ENCODE measurements at regions not wholly inside any gene's neighbourhood (a gene's known extent, or its start where the extent isn't known, plus 50 kb on each side); places are given as distances from the start of the nearest gene placed in this dataset.
A peak's percentile ranks its signal among the peaks of the same experiment; 100 is the strongest.
"Not testable (repeated sequence)": the region's sequence is repeated elsewhere in the genome, so short reads cannot be mapped to it uniquely, and the experiment has no call there.

DNA sequence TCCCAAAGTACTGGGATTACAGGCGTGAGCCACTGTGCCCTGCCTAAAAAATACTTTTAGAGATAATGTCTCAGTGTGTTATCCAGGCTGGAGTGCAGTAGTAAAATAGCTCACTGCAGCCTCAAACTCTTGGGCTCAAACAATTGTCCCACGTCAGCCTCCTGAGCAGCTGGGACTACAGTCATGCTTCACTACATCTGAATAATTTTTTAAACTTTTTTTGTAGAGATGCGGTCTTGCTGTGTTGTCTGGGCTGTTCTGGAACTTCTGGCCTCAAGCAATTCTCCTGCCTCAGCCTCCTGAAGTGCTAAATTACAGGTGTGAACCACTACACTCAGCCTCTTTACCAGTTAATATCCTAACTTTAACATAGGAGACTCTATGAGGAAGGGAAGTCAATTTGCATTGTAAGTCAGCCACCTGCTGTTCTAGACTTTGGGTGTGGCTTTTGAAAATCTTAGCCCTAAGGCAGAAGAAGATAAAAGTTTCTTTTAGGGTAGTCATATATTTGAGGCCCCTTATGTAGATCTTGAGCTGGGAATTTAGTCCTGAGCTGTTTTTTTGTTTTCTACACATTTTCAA is 78.2 kb upstream of the RASGRP1 start:
- in situ Hi-C loops (cut with HindIII; ENCODE audit: low sequenced_read_pairs) = no loop called here
- DNase-seq (ENCODE audit: low spot score) = no peak

DNA sequence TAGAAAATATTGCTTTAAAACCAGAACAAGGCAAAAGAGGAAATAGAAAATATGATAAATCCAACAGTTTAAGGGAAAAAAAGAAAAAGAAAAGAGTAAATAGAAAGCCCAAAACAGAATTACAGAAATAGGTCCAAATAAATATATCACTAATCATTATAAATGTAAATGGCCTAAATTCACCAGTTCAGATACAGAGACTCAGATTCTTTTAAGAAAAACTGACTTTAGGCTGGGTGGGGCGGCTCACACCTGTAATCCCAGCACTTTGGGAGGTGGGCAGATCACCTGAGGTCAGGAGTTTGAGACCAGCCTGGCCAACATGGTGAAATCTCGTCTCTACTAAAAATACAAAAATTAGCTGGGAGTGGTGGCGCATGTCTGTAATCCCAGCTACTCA is 79.7 kb upstream of the RASGRP1 start:
- DNase-seq (ENCODE audit: low spot score); in situ Hi-C loops (cut with HindIII; ENCODE audit: low sequenced_read_pairs): not testable (repeated sequence)

- DNase-seq (ENCODE audit: low spot score) = peak; percentile 95
- in situ Hi-C loops (cut with HindIII; ENCODE audit: low sequenced_read_pairs) = no loop called here
Observed at GRCh38 chr15:38646716-38647115, 82.1 kb upstream of the RASGRP1 start.

GRCh38 chr15:38647683-38648082 is 83.1 kb upstream of the RASGRP1 start:
- in situ Hi-C loops (cut with HindIII; ENCODE audit: low sequenced_read_pairs) = no loop called here
- peak; percentile 83 for DNase-seq (ENCODE audit: low spot score)

DNA sequence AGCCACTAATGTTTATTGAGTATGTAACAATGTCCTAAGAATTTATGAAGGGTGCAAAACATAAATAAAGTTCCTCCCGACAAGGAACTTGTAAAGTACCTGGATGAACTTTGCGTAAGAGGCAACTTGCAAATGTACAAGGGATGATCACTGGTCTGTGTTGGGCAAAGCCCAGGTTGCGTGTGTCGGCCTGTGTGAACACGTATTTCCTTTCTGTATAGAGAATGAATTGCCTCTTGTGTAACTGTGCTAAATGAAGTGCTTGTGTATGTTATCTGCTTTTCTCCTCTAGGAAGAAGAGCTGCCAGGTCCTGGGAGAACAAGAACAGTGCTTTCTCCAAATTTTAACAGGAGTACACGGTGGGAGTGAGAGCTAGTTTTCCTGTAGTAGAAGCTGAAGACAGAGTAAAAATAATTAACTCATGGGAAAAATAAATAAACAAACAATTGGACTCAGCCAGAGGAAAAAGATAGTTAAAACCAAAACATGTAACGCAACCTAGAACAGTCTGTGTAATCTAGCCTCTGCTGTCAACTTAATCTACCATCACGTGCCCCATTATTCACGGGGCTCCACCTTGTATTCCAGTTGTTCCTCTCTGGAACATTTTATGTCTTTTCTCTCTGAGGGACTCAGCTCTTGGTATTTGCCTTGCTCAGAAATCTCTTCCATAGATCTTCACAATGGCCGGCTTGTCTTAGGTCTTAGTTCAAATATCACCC is 83.7 kb upstream of the RASGRP1 start:
- in situ Hi-C loops (cut with HindIII; ENCODE audit: low sequenced_read_pairs) = no loop called here
- DNase-seq (ENCODE audit: low spot score) = no peak

DNA sequence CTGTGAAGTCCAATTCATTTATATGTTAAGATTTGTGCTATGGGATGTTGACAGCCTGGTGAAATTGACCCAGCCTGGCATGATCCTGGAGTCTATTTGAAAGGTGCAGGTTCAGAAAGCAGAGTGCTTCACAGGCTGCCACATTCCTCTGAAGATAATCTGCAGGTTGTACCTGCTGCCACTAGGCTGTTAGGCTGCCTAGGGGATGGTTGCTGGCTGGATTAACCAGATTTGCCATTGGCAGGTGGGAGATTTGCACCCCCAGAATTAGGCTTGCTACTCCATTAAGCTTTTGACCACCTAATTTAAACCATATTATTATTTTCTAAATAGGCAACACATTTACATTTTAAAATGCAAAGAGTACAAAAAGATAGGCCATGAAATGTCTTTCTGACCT is 85.8 kb upstream of the RASGRP1 start:
- in situ Hi-C loops (cut with HindIII; ENCODE audit: low sequenced_read_pairs) = no loop called here
- DNase-seq (ENCODE audit: low spot score) = no peak

- in situ Hi-C loops (cut with HindIII; ENCODE audit: low sequenced_read_pairs) = no loop called here
- no peak for DNase-seq (ENCODE audit: low spot score)
Observed at GRCh38 chr15:38650936-38651327, 86.3 kb upstream of the RASGRP1 start.

GRCh38 chr15:38651328-38652038 is 86.9 kb upstream of the RASGRP1 start:
- in situ Hi-C loops (cut with HindIII; ENCODE audit: low sequenced_read_pairs) = no loop called here
- no peak for DNase-seq (ENCODE audit: low spot score)

- in situ Hi-C loops (cut with HindIII; ENCODE audit: low sequenced_read_pairs) = no loop called here
Observed at GRCh38 chr15:38652183-38652794, 87.7 kb upstream of the RASGRP1 start.

GRCh38 chr15:38652998-38653397 is 88.4 kb upstream of the RASGRP1 start:
- in situ Hi-C loops (cut with HindIII; ENCODE audit: low sequenced_read_pairs) = no loop called here

More at GRCh38 chr15:38652183-38652794, 87.7 kb upstream of the RASGRP1 start:
- DNase-seq (ENCODE audit: low spot score) = no peak

DNA sequence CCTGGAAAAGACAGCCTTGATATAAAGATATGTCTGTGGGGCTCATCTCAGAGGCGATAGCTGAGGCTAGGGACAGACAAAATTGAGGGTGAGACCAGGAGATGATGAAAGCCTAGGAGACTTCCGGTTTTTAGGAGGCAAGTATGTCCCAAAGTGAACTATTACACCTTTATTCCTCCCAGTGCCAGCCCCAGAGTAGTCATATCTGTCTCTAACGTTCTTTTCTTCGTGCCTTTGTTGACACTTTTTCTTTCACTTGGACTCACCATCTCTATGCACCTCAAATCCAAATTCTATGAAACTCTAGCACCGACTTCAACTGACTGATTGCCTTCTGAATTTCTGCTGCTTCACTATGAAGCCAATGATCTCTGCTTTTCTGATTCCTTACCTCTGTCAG is 93.8 kb upstream of the RASGRP1 start:
- no peak for DNase-seq (ENCODE audit: low spot score)
- in situ Hi-C loops (cut with HindIII; ENCODE audit: low sequenced_read_pairs) = no loop called here

More at GRCh38 chr15:38652998-38653397, 88.4 kb upstream of the RASGRP1 start:
- DNase-seq (ENCODE audit: low spot score) = no peak

DNA sequence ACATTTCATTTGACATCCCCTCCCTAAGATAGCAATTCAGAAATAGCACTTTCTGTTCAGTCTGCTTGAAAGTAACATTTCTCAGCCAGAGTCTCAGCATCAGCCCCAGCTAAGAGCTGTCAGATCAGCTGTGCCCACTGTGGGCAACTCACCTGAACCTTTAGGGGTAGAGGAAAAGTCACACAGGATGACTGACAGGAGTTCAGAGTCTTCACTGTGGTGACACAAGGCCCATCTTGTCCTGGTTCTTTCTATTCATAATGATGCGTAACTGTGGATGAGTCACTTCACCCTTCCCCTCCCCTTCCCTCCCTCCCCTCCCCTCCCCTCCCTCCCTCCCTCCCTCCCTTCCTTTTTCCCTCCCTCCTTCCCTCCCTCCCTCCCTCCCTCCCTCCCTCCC is 96.1 kb upstream of the RASGRP1 start:
- in situ Hi-C loops (cut with HindIII; ENCODE audit: low sequenced_read_pairs) = no loop called here
- no peak for DNase-seq (ENCODE audit: low spot score)

DNA sequence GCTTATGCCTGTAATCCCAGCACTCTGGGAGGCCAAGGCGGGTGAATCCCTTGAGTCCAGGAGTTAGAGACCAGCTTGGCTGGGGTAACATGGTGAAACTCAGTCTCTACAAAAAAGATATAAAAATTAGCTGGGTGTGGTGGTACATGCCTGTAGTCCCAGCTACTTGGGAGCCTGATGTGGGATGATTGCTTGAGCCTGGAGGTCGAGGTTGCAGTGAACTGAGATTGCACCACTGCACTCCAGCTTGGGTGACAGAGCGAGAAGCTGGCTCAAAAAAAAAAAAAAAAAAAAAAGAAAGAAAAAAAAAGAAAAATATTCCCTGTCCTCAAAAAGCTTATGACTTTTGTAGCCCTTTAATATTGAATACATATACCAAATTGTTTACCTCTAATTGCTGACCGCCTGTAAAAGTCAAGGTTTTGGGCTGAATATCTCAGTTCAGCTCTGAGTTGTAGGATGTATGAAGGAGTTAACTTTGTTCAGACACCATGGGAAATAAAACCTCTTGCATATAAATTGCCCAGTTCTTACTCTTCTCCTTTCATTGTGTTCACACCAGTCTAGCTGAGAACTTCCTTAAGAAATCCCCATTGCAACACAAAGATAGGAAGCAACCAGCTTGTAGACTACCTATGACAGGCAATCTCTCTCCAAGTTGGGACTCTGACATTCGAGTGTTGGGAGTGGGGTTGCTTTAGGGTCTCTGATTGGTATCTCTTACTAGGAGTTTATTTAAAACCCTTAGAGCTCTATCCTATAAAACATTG is 97.6 kb upstream of the RASGRP1 start:
- in situ Hi-C loops (cut with HindIII; ENCODE audit: low sequenced_read_pairs) = no loop called here
- DNase-seq (ENCODE audit: low spot score) = no peak

DNA sequence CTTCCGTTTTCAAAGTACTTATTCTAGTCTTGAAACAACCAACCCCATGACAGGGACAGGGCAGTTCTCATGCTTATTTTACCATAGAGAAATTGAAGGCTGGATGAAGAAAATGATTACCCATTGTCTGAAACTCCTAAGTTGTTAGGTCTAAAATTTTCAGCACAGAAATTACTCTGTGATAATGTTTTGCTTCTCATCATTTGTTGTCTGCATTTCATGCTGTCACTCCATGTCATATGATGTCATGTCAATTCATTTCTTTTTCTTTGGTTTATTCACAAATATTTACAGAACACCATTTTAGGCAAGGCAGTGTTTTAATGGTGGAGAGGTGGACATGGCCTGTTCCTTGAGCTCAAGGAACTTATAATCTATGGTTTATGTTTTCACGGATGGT is 98.2 kb upstream of the RASGRP1 start:
- DNase-seq (ENCODE audit: low spot score) = no peak
- in situ Hi-C loops (cut with HindIII; ENCODE audit: low sequenced_read_pairs) = no loop called here

DNA sequence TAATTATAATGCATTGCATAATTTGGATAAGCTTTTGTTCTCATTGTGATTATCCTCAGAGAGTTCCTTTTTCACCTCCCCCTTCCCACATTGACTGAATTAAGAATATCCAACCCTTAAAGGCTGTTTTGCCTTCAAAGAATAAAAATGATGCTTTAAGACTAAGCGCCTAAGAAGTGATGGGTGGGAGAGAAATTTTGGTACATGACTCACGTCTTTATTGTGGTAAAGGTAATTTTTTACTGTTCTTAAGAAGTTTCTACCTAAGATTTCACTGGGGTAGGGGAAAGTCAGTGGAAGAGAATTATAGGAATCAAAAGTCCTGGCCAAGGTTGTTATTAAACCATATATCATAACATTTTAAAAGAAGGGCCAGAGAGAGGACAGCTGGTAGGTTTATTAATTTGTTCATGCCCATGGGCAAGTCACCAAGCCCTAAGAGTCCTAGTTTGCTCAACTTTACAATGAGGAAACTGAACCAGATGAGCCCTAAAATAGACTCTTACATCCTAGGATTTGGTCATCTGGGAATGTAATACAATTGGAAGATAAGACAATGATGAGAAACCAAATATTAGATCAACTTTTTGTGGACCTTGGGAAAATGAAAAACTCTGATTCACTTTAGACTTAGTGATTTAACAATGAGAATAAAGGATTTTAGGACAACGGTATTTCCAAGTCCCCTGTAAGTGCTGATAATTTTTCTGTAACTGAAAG is 101.1 kb upstream of the RASGRP1 start:
- in situ Hi-C loops (cut with HindIII; ENCODE audit: low sequenced_read_pairs) = no loop called here
- DNase-seq (ENCODE audit: low spot score) = no peak

GRCh38 chr15:38666865-38667510 is 102.4 kb upstream of the RASGRP1 start:
- in situ Hi-C loops (cut with HindIII; ENCODE audit: low sequenced_read_pairs) = no loop called here
- no peak for DNase-seq (ENCODE audit: low spot score)

DNA sequence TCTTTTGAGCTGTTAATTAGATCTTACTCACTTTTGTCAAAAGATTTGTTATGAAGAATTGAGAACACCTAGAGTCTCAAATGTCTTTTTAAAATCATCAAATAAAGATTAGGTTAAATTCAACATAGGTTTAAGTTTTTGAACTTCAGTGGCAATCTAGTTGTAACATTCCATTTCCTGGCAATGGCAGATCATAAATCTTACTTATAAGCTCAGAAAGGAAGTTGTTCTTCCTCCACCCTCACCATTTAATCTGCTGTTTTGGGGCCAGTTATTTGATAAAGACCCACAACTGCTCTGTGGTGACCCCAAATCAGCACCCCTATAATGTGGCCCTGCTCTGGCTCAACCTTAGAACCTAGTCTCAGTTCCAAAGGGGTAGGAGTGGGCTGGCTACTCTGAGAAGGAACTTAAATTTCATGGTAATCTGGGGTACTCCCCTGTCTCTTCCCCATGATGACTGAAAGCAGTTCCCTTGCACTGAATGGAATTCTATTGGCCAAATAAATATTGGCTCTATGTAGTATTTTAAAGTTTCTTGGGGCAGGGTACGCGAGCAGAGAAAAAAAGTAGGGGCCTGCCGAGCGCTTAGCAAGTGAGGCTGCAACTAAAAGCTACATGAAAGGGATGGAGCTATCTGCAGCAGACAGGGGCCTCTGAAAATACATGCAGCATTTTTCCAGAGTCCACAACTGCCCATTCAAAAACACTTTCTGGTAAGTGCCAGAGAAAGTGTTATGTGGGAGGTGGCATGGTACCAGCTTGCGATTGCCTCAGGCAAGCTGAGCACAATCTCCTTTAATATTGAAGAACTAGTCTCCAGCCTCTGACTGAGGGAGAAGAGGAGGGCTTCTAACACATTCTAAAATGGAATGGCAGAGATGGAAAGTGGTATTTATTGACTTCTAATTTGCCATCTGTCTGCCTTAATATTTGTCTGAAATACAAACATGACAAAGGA is 103.6 kb upstream of the RASGRP1 start:
- no peak for DNase-seq (ENCODE audit: low spot score)
- in situ Hi-C loops (cut with HindIII; ENCODE audit: low sequenced_read_pairs) = no loop called here

All from G401 (cell line).